Activated T-cell treated with anti-CD3 and anti-CD28 coated beads, Interleukin-2, amount 50 U/mL, for 4 hours (primary cell): ENCODE measurements at regions not wholly inside any gene's neighbourhood (a gene's known extent, or its start where the extent isn't known, plus 50 kb on each side); places are given as distances from the start of the nearest gene placed in this dataset.

Source experiments
- ATAC-seq, 2 donors: fragments of 200-7000 bp; cut with Tn5 transposase; one replicate each; pipeline ENCODE4 v1.10.0; 2021
- DNase-seq: peaks from one replicate; pipeline ENCODE4 v3.0.0-alpha.2; 2020
- H3K27me3 Mint-ChIP-seq: one replicate; pipeline ENCODE4 v1.8.0; 2021; ENCODE audit warnings: low read depth, mixed read lengths
- H3K36me3 Mint-ChIP-seq: one replicate; pipeline ENCODE4 v1.8.0; 2022; ENCODE audit warnings: mixed read lengths; ENCODE audit not compliant: insufficient read depth
- H3K4me1 Mint-ChIP-seq: one replicate; pipeline ENCODE4 v1.8.0; 2021; ENCODE audit warnings: low read depth, mixed read lengths
- H3K4me3 Mint-ChIP-seq: one replicate; pipeline ENCODE4 v1.8.0; 2021; ENCODE audit warnings: mild to moderate bottlenecking, moderate library complexity, mixed read lengths
- H3K9me3 Mint-ChIP-seq: one replicate; pipeline ENCODE4 v1.8.0; 2021; ENCODE audit warnings: mixed read lengths

GRCh38 chr11:115579181-115579825 lies 75.1 kb upstream of the CADM1 start:
- ATAC-seq = no peak
- no peak for DNase-seq
- Mint-ChIP-seq H3K36me3 (no peaks in the 10 kb centered on the region), H3K27me3 (no peaks in the 10 kb centered on the region), H3K4me1 (no peaks in the 10 kb centered on the region), H3K4me3 (no peak overlapping the region), H3K9me3 (no peaks in the 10 kb centered on the region)

GRCh38 chr11:115578275-115578674 lies 74.1 kb upstream of the CADM1 start:
- no peaks in the 10 kb centered on the region for H3K9me3 Mint-ChIP-seq
- H3K4me1 Mint-ChIP-seq = no peaks in the 10 kb centered on the region
- no peak for ATAC-seq
- H3K36me3 Mint-ChIP-seq = no peaks in the 10 kb centered on the region
- DNase-seq = no peak
- H3K4me3 Mint-ChIP-seq = no peak overlapping the region
- no peaks in the 10 kb centered on the region for H3K27me3 Mint-ChIP-seq

- Mint-ChIP-seq H3K36me3 (no peaks in the 10 kb centered on the region), H3K9me3 (no peaks in the 10 kb centered on the region), H3K4me3 (no peak overlapping the region), H3K27me3 (no peaks in the 10 kb centered on the region), H3K4me1 (no peaks in the 10 kb centered on the region)
- DNase-seq (no peak), ATAC-seq (no peak)
Measured at GRCh38 chr11:115577701-115578100, 73.5 kb upstream of the CADM1 start.

- no peak for ATAC-seq
- Mint-ChIP-seq H3K9me3 (no peaks in the 10 kb centered on the region), H3K27me3 (no peaks in the 10 kb centered on the region), H3K36me3 (no peaks in the 10 kb centered on the region), H3K4me1 (no peaks in the 10 kb centered on the region), H3K4me3 (no peak overlapping the region)
- DNase-seq = no peak
Measured at GRCh38 chr11:115576606-115577380, 72.6 kb upstream of the CADM1 start.

GRCh38 chr11:115572551-115572950 lies 68.3 kb upstream of the CADM1 start:
- H3K27me3 Mint-ChIP-seq = peaks cover 1% of the 10 kb centered on the region
- DNase-seq (no peak), ATAC-seq (no peak)
- H3K4me3 Mint-ChIP-seq = no peak overlapping the region
- H3K9me3 Mint-ChIP-seq = no peaks in the 10 kb centered on the region
- H3K4me1 Mint-ChIP-seq = no peaks in the 10 kb centered on the region
- H3K36me3 Mint-ChIP-seq = no peaks in the 10 kb centered on the region

- H3K9me3 Mint-ChIP-seq = no peaks in the 10 kb centered on the region
- H3K27me3 Mint-ChIP-seq = peaks cover 1% of the 10 kb centered on the region
- ATAC-seq (no peak), DNase-seq (no peak)
- H3K36me3 Mint-ChIP-seq = no peaks in the 10 kb centered on the region
- H3K4me1 Mint-ChIP-seq = no peaks in the 10 kb centered on the region
- H3K4me3 Mint-ChIP-seq = no peak overlapping the region
Measured at GRCh38 chr11:115566180-115566764, 62.1 kb upstream of the CADM1 start.

- Mint-ChIP-seq H3K27me3 (peaks cover under 1% of the 10 kb centered on the region), H3K9me3 (no peaks in the 10 kb centered on the region), H3K4me1 (no peaks in the 10 kb centered on the region), H3K36me3 (no peaks in the 10 kb centered on the region), H3K4me3 (no peak overlapping the region)
- DNase-seq = no peak
- no peak for ATAC-seq
Measured at GRCh38 chr11:115564851-115565250, 60.6 kb upstream of the CADM1 start.

GRCh38 chr11:115561116-115561515 lies 56.9 kb upstream of the CADM1 start:
- no peaks in the 10 kb centered on the region for H3K27me3 Mint-ChIP-seq
- ATAC-seq (no peak), DNase-seq (no peak)
- no peaks in the 10 kb centered on the region for H3K4me1 Mint-ChIP-seq
- no peaks in the 10 kb centered on the region for H3K9me3 Mint-ChIP-seq
- no peaks in the 10 kb centered on the region for H3K36me3 Mint-ChIP-seq
- no peak overlapping the region for H3K4me3 Mint-ChIP-seq

- Mint-ChIP-seq H3K27me3 (no peaks in the 10 kb centered on the region), H3K36me3 (no peaks in the 10 kb centered on the region), H3K4me3 (no peak overlapping the region), H3K4me1 (no peaks in the 10 kb centered on the region), H3K9me3 (no peaks in the 10 kb centered on the region)
- DNase-seq = no peak
- no peak for ATAC-seq
Measured at GRCh38 chr11:115558635-115559034, 54.4 kb upstream of the CADM1 start.

GRCh38 chr11:115557681-115558080 lies 53.5 kb upstream of the CADM1 start:
- H3K4me3 Mint-ChIP-seq = no peak overlapping the region
- no peaks in the 10 kb centered on the region for H3K36me3 Mint-ChIP-seq
- H3K27me3 Mint-ChIP-seq = no peaks in the 10 kb centered on the region
- H3K4me1 Mint-ChIP-seq = no peaks in the 10 kb centered on the region
- no peaks in the 10 kb centered on the region for H3K9me3 Mint-ChIP-seq
- ATAC-seq (no peak), DNase-seq (no peak)

- H3K36me3 Mint-ChIP-seq = no peaks in the 10 kb centered on the region
- DNase-seq (no peak), ATAC-seq (no peak)
- H3K9me3 Mint-ChIP-seq = no peaks in the 10 kb centered on the region
- H3K27me3 Mint-ChIP-seq = no peaks in the 10 kb centered on the region
- H3K4me3 Mint-ChIP-seq = no peak overlapping the region
- no peaks in the 10 kb centered on the region for H3K4me1 Mint-ChIP-seq
Measured at GRCh38 chr11:115556984-115557383, 52.8 kb upstream of the CADM1 start.

- Mint-ChIP-seq H3K4me3 (no peak overlapping the region), H3K27me3 (no peaks in the 10 kb centered on the region), H3K36me3 (no peaks in the 10 kb centered on the region), H3K4me1 (no peaks in the 10 kb centered on the region), H3K9me3 (no peaks in the 10 kb centered on the region)
- no peak for DNase-seq
- no peak for ATAC-seq
Measured at GRCh38 chr11:115555336-115556090, 51.3 kb upstream of the CADM1 start.
